Aorta (tissue), 5 donors: ENCODE measurements at regions not wholly inside any gene's neighbourhood (a gene's known extent, or its start where the extent isn't known, plus 50 kb on each side); places are given as distances from the start of the nearest gene placed in this dataset.

Source experiments
- ATAC-seq: fragments of 200-7000 bp; cut with Tn5 transposase; one replicate; pipeline ENCODE4 v1.9.1; 2022; ENCODE audit warnings: moderate library complexity; ENCODE audit not compliant: low FRiP score
- DNase-seq, 2 donors: peaks; one replicate each; pipeline ENCODE4 v3.0.0-alpha.2; 2020
- H3K27ac ChIP-seq, 2 donors: one replicate each; pipeline ENCODE4 v1.5.1; 2013; ENCODE audit warnings: low read length in 2 of 2, mild to moderate bottlenecking in 2 of 2, moderate library complexity in 2 of 2, control low read depth in 1 of 2, inconsistent platforms in 1 of 2, low read depth in 1 of 2
- H3K27me3 ChIP-seq, 2 donors: one replicate each; pipeline ENCODE4 v1.6.1; 2013; ENCODE audit warnings: control low read depth in 1 of 2, low read length in 1 of 2, mild to moderate bottlenecking in 1 of 2, moderate library complexity in 1 of 2; ENCODE audit not compliant: insufficient read depth in 2 of 2, control insufficient read depth in 1 of 2
- H3K36me3 ChIP-seq, 2 donors: one replicate each; pipeline ENCODE4 v1.6.1; 2013; ENCODE audit warnings: control low read depth in 1 of 2, low read length in 1 of 2, mild to moderate bottlenecking in 1 of 2; ENCODE audit not compliant: insufficient read depth in 2 of 2, control insufficient read depth in 1 of 2
- H3K4me1 ChIP-seq, 2 donors: one replicate each; pipeline ENCODE4 v1.6.1; 2013; ENCODE audit warnings: low read length in 2 of 2, control low read depth in 1 of 2, mild to moderate bottlenecking in 1 of 2, moderate library complexity in 1 of 2; ENCODE audit not compliant: insufficient read depth in 2 of 2, control insufficient read depth in 1 of 2
- H3K4me3 ChIP-seq, 2 donors: one replicate each; pipeline ENCODE4 v1.5.1; 2013; ENCODE audit warnings: low read length in 2 of 2, control low read depth in 1 of 2, mild to moderate bottlenecking in 1 of 2
- H3K9me3 ChIP-seq: one replicate; pipeline ENCODE4 v1.6.1; 2013; ENCODE audit warnings: mild to moderate bottlenecking, low read length; ENCODE audit not compliant: control insufficient read depth
- WGBS, 2 donors: extraction: QIAGEN DNeasy Blood & Tissue Kit; methylation state at CpG; one replicate each; pipeline ENCODE4 v1.1.7; 2013; 5-methylcytosine and 5-hydroxymethylcytosine counted together
- intact Hi-C, 2 donors: fragments of 100-400 bp; cut with DNase I; formaldehyde crosslinking; loops; one replicate each; pipeline versions ENCODE4 v1.14.2 to v1.15.0; 2022
- donor health status: healthy with polysubstance abuse.
- donor health status: Bipolar disorder and iron deficiency.
- donor health status: DM: no; HTN: no; CAD: no.
- donor health status: DM: no; HTN: no; CAD: no.
- donor health status: DM: yes; HTN: yes; CAD: no.

GRCh38 chr1:36663772-36664430 lies 181.2 kb upstream of the CSF3R start:
- Histone ChIP-seq H3K4me3 (no peak overlapping the region), H3K27me3 (no peaks in the 10 kb centered on the region), H3K36me3 (no peaks in the 10 kb centered on the region), H3K4me1 (no peaks in the 10 kb centered on the region), H3K9me3 (no peaks in the 10 kb centered on the region), H3K27ac (no peak overlapping the region)
- intact Hi-C loops: no loop called here
- DNase-seq (peak in 1 of 2 donors; percentile 5), ATAC-seq (no peak)
- 87 to 89% methylated on average over 6 of the region's 6 CpGs for WGBS, 2 donors

DNA sequence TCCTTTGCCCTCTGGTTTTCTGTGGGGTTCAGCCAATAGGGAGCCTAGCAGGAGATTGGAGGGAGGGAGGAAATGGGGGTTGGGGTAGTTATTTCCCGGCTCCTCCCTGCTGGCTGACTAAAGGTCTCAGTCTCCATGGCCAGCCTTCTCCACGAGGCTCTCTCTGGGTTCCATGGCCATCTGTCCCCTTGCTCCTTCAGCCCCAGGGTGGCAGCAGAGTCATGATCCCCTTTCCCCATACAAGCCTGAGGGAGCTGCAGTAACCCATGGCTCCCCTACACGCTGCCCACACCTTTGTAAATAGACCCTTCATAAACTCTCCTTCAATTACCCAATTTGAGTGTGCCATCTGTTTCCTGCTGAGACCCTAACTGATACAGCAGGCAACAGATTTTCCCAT lies 176.1 kb upstream of the CSF3R start:
- Histone ChIP-seq H3K4me1 (no peaks in the 10 kb centered on the region), H3K27ac (no peak overlapping the region), H3K9me3 (no peaks in the 10 kb centered on the region), H3K36me3 (no peaks in the 10 kb centered on the region), H3K4me3 (no peak overlapping the region), H3K27me3 (no peaks in the 10 kb centered on the region)
- ATAC-seq (no peak), DNase-seq (no peak)
- WGBS, 2 donors: 36 to 51% methylated on average over 3 of the region's 3 CpGs
- intact Hi-C loops: no loop called here

DNA sequence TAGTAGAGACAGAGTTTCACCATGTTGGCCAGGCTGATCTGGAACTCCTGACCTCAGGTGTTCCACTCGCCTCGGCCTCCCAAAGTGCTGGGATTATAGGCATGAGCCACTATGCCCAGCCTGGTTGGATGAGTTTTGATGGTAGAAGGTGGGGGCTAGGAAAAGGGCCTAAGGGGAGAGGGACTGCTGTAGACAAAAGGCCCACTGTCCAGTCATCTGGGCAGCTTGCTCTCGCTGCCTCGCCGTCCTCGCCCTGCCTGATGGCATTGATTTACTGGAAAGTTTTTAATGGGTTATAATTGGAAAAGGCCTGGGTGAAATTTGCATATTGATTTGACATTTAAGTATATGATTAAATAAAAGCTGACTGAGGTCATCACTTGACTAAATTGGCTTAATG lies 175.1 kb upstream of the CSF3R start:
- Histone ChIP-seq H3K27me3 (no peaks in the 10 kb centered on the region), H3K27ac (no peak overlapping the region), H3K36me3 (no peaks in the 10 kb centered on the region), H3K4me1 (no peaks in the 10 kb centered on the region), H3K9me3 (no peaks in the 10 kb centered on the region), H3K4me3 (no peak overlapping the region)
- ATAC-seq (no peak), DNase-seq (no peak)
- 68 to 84% methylated on average over 6 of the region's 6 CpGs for WGBS, 2 donors
- intact Hi-C loops: no loop called here

GRCh38 chr1:36656838-36657237 lies 174.1 kb upstream of the CSF3R start:
- H3K4me1 ChIP-seq: no peaks in the 10 kb centered on the region
- no peaks in the 10 kb centered on the region for H3K9me3 ChIP-seq
- no peaks in the 10 kb centered on the region for H3K27me3 ChIP-seq
- intact Hi-C loops: no loop called here
- no peak overlapping the region for H3K27ac ChIP-seq
- ATAC-seq: no peak
- H3K4me3 ChIP-seq: no peak overlapping the region
- DNase-seq: no peak
- no peaks in the 10 kb centered on the region for H3K36me3 ChIP-seq

GRCh38 chr1:36656271-36656670 lies 173.6 kb upstream of the CSF3R start:
- 50 to 59% methylated on average over 2 of the region's 2 CpGs for WGBS, 2 donors
- ATAC-seq (no peak), DNase-seq (no peak)
- Histone ChIP-seq H3K4me1 (no peaks in the 10 kb centered on the region), H3K27ac (no peak overlapping the region), H3K9me3 (no peaks in the 10 kb centered on the region), H3K27me3 (no peaks in the 10 kb centered on the region), H3K36me3 (no peaks in the 10 kb centered on the region), H3K4me3 (no peak overlapping the region)
- intact Hi-C loops: no loop called here

- H3K4me3 ChIP-seq: no peak overlapping the region
- H3K4me1 ChIP-seq: no peaks in the 10 kb centered on the region
- H3K27me3 ChIP-seq: no peaks in the 10 kb centered on the region
- WGBS, 2 donors: 60 to 66% methylated on average over 4 of the region's 4 CpGs
- H3K36me3 ChIP-seq: no peaks in the 10 kb centered on the region
- no peak overlapping the region for H3K27ac ChIP-seq
- ATAC-seq (no peak), DNase-seq (peak in 1 of 2 donors; percentile 10)
- no peaks in the 10 kb centered on the region for H3K9me3 ChIP-seq
- intact Hi-C loops: no loop called here
Observed at GRCh38 chr1:36654586-36654985, 171.9 kb upstream of the CSF3R start.

GRCh38 chr1:36653850-36654249 lies 171.1 kb upstream of the CSF3R start:
- Histone ChIP-seq H3K4me3 (no peak overlapping the region), H3K36me3 (no peaks in the 10 kb centered on the region), H3K27ac (no peak overlapping the region), H3K27me3 (no peaks in the 10 kb centered on the region), H3K4me1 (no peaks in the 10 kb centered on the region), H3K9me3 (no peaks in the 10 kb centered on the region)
- intact Hi-C loops: no loop called here
- DNase-seq (peak in 1 of 2 donors; percentile 48), ATAC-seq (no peak)
- 47 to 49% methylated on average over 8 of the region's 8 CpGs for WGBS, 2 donors

DNA sequence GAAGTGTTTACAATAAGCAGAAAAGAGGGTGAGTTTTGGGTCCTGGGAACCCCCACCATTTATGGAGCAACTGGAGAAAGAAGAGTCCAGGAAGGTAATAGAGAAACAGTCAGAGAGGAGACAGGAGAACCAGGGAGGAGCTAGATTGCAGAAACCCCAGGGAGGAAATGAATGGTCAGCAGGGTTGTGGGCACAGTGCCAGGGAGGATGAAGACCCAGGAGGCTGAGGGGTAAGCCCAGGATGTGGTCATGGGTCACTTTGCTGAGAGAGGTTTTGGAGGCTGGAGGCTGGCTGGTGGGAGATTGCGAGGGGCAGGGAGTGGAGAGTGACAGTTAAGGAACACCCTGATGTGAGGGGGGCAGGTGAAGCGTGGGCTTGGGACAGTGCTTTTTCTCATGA lies 169.9 kb upstream of the CSF3R start:
- no peak overlapping the region for H3K27ac ChIP-seq
- no peak for ATAC-seq
- H3K4me3 ChIP-seq: no peak overlapping the region
- intact Hi-C loops: no loop called here
- no peaks in the 10 kb centered on the region for H3K36me3 ChIP-seq
- H3K27me3 ChIP-seq: no peaks in the 10 kb centered on the region
- H3K9me3 ChIP-seq: no peaks in the 10 kb centered on the region
- WGBS, 2 donors: 88 to 93% methylated on average over 2 of the region's 2 CpGs
- peak in 1 of 2 donors; percentile 23 for DNase-seq
- no peaks in the 10 kb centered on the region for H3K4me1 ChIP-seq

DNA sequence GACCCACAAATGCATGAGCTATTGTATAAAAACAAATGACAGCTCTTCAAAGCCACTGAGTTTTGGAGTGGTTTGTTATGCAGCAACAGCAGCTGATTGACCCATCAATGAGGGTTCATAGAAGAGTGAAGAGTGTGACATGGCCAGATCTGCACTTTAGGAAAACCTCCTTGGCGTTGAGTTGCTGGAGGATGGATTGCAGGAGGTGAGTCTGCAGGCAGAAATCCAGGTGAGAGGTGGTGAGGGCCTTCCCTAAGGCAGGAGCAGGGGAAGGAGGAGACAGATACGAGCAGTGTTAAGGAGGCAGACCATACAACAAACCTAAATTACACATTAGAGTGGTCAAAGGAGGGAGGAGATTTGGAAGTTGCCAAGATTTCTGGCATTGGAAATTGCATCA lies 169.3 kb upstream of the CSF3R start:
- H3K4me3 ChIP-seq: no peak overlapping the region
- H3K9me3 ChIP-seq: no peaks in the 10 kb centered on the region
- intact Hi-C loops: no loop called here
- no peak for ATAC-seq
- no peaks in the 10 kb centered on the region for H3K4me1 ChIP-seq
- H3K27ac ChIP-seq: no peak overlapping the region
- WGBS, 2 donors: 61 to 67% methylated on average over 2 of the region's 2 CpGs
- no peaks in the 10 kb centered on the region for H3K36me3 ChIP-seq
- DNase-seq: peak in 1 of 2 donors; percentile 5
- H3K27me3 ChIP-seq: no peaks in the 10 kb centered on the region
